Subcutaneous adipose tissue (tissue), 1 donor: ENCODE measurements at regions not wholly inside any gene's neighbourhood (a gene's known extent, or its start where the extent isn't known, plus 50 kb on each side); places are given as distances from the start of the nearest gene placed in this dataset.

ENCODE experiments used
- CTCF ChIP-seq: fragments of 450-650 bp; IDR thresholded peaks from one replicate; pipeline ENCODE4 v1.5.1; 2016; ENCODE audit warnings: low read depth, mild to moderate bottlenecking, control low read depth, antibody characterized with exemption, moderate library complexity

- TF ChIP-seq CTCF, result no peak
Observed at GRCh38 chr3:62940771-62941563, 65.8 kb upstream of the CADPS start.

- no peak for TF ChIP-seq CTCF
Observed at GRCh38 chr3:62942227-62942626, 67.0 kb upstream of the CADPS start.

GRCh38 chr3:62942764-62943163 is 67.5 kb upstream of the CADPS start:
- no peak for TF ChIP-seq CTCF

GRCh38 chr3:62948921-62949320 is 73.7 kb upstream of the CADPS start:
- TF ChIP-seq CTCF, result no peak

- no peak for TF ChIP-seq CTCF
Observed at GRCh38 chr3:62950210-62950609, 75.0 kb upstream of the CADPS start.

GRCh38 chr3:62951037-62951613 is 75.9 kb upstream of the CADPS start:
- TF ChIP-seq CTCF, result no peak

GRCh38 chr3:62954580-62954979 is 79.4 kb upstream of the CADPS start:
- no peak for TF ChIP-seq CTCF
